Heart left ventricle (tissue), 13 donors: ENCODE measurements at regions not wholly inside any gene's neighbourhood (a gene's known extent, or its start where the extent isn't known, plus 50 kb on each side); places are given as distances from the start of the nearest gene placed in this dataset.

Experiments
- CTCF ChIP-seq, 12 donors: fragments of 200-600 bp; sonication (generic) in 4 of 12; IDR thresholded peaks; one replicate each; pipeline versions ENCODE4 v1.5.0 to v1.8.0; 2018 to 2022; ENCODE audit warnings: antibody characterized with exemption in 12 of 12, mild to moderate bottlenecking in 5 of 12
- POLR2A ChIP-seq, 2 donors: fragments of 450-650 bp; IDR thresholded peaks; one replicate each; pipeline ENCODE4 v1.6.1; 2017; ENCODE audit warnings: antibody characterized with exemption in 2 of 2, mild to moderate bottlenecking in 2 of 2, moderate library complexity in 2 of 2
- donor health status: ischemic (EF 13 %, LVEDD 7.1; RV severe dilation, severe dysfunction).
- donor health status: DM: no; HTN: yes; CAD: no.
- donor health status: DM: no; HTN: no; CAD: no.
- donor health status: ischemic (EF 25% LVEDD 6.9; RV normal size, moderate dysfunction).
- donor health status: ischemic (EF 25% LVEDD 5.7; RV mildly dilated, moderate dysfunction).
- donor health status: ischemic (EF 35%, LVEDD 5.7; RV mildly dilated, moderate dysfunction).
- donor health status: nonischemic (EF 11% LVEDD 7.7; RV severe dilation, severe dysfunction).
- donor health status: DM: yes; HTN: yes; CAD: no.
- donor health status: PGD.
- donor health status: ischemic (EF 29% LVEDD 5.4; RV normal size, mild dysfunction).
- donor health status: nonischemic (EF 23%, LVEDD 6.1; RV moderate dilation, normal function).

- TF ChIP-seq CTCF (IDR thresholded peaks at IDR 0.05) (no peak), POLR2A (IDR thresholded peaks at IDR 0.05) (no peak)
Observed at GRCh38 chrX:137878401-137878800, 312.5 kb downstream of the ZIC3 start.
